Panc1 (cell line): ENCODE measurements at regions not wholly inside any gene's neighbourhood (a gene's known extent, or its start where the extent isn't known, plus 50 kb on each side); places are given as distances from the start of the nearest gene placed in this dataset.

Experiments used
- ATAC-seq: fragments of 200-7000 bp; cut with Tn5 transposase; 2 replicates; pipeline ENCODE4 v1.9.1; 2020; ENCODE audit warnings: mild to moderate bottlenecking, moderate library complexity
- BruUV-seq: library from RNA; stranded (reverse); fragments of 400-500 nt; replicated peaks from 2 replicates; lab custom pipeline; 2021; lab: Mats Ljungman, UMichigan
- CTCF ChIA-PET: fragments of 300-600 bp; sonication (Branson Sonifier 250); formaldehyde crosslinking; loops from one replicate; lab custom pipeline; 2022; ENCODE audit warnings: antibody characterized with exemption; lab: Charles Lee
- POLR2A ChIA-PET: fragments of 300-600 bp; sonication (Branson Sonifier 250); formaldehyde crosslinking; loops from one replicate; lab custom pipeline; 2022; ENCODE audit warnings: antibody characterized with exemption; lab: Charles Lee
- DNase-seq: peaks from one replicate; pipeline ENCODE4 v3.0.0-alpha.2; 2010; ENCODE audit warnings: low read depth, low spot score
- H3K27ac ChIP-seq: 2 replicates; pipeline ENCODE4 v1.5.1; 2011; ENCODE audit warnings: mild to moderate bottlenecking, low read length, inconsistent platforms
- H3K27me3 ChIP-seq: fragments of 200-500 bp; sonication (Bioruptor generic); 2 replicates; pipeline ENCODE4 v1.6.0; 2014; ENCODE audit warnings: low read length, inconsistent platforms; ENCODE audit not compliant: control insufficient read depth, insufficient read depth
- H3K36me3 ChIP-seq: fragments of 200-500 bp; sonication (Bioruptor generic); 2 replicates; pipeline ENCODE4 v1.5.1; 2014; ENCODE audit warnings: inconsistent platforms, mild to moderate bottlenecking, low read length, moderate library complexity; ENCODE audit not compliant: control insufficient read depth, insufficient read depth
- H3K4me1 ChIP-seq: 2 replicates; pipeline ENCODE4 v1.5.1; 2011; ENCODE audit warnings: inconsistent platforms, mild to moderate bottlenecking, low read length, moderate library complexity; ENCODE audit not compliant: control insufficient read depth, insufficient read depth
- H3K4me3 ChIP-seq, 2 experiments: 2 replicates each; pipeline ENCODE4 v1.5.1; 2011 to 2012; ENCODE audit warnings: low read depth in 2 of 2, low read length in 2 of 2, mild to moderate bottlenecking in 2 of 2, inconsistent platforms in 1 of 2, moderate library complexity in 1 of 2
- H3K9me3 ChIP-seq: fragments of 200-500 bp; sonication (Bioruptor generic); 2 replicates; pipeline ENCODE4 v1.5.1; 2014; ENCODE audit warnings: low read depth, mild to moderate bottlenecking, inconsistent platforms, low read length, moderate library complexity; ENCODE audit not compliant: control insufficient read depth, insufficient read depth
- POLR2AphosphoS5 ChIP-seq: IDR thresholded peaks from 2 replicates; pipeline ENCODE4 v1.6.1; 2012; ENCODE audit warnings: mild to moderate bottlenecking, low read depth, low read length, moderate library complexity
- SIN3A ChIP-seq: IDR thresholded peaks from 2 replicates; pipeline ENCODE4 v1.6.1; 2012; ENCODE audit warnings: low read depth, mild to moderate bottlenecking, low read length, moderate library complexity, borderline replicate concordance; ENCODE audit not compliant: insufficient read depth
- TCF7L2 ChIP-seq: IDR thresholded peaks from 2 replicates; pipeline ENCODE4 v1.6.1; 2011; ENCODE audit warnings: mild to moderate bottlenecking, low read depth, low read length, inconsistent platforms
- in situ Hi-C: cut with HindIII; loops from 2 replicates; pipeline ENCODE4 v1.10.0; 2016; ENCODE audit warnings: low sequenced_read_pairs, low pct_unique_long_range_greater_than_20kb
- intact Hi-C: fragments of 100-400 bp; cut with micrococcal nuclease; formaldehyde crosslinking; loops from one replicate; pipeline ENCODE4 v1.10.0; 2022; ENCODE audit not compliant: unreplicated experiment
- TF ChIP-seq, protein P1 (sequence below): fragments of 450-650 bp; IDR thresholded peaks from 2 replicates; pipeline ENCODE4 v1.5.1; 2017; ENCODE audit warnings: mild to moderate bottlenecking
- TF ChIP-seq, protein P2 (sequence below), 2 experiments: IDR thresholded peaks; 2 replicates each; pipeline ENCODE4 v1.6.1; 2011 to 2012; ENCODE audit warnings: low read depth in 2 of 2, control low read depth in 1 of 2, low read length in 1 of 2, mild to moderate bottlenecking in 1 of 2, moderate library complexity in 1 of 2; ENCODE audit not compliant: insufficient read depth in 1 of 2

DNA sequence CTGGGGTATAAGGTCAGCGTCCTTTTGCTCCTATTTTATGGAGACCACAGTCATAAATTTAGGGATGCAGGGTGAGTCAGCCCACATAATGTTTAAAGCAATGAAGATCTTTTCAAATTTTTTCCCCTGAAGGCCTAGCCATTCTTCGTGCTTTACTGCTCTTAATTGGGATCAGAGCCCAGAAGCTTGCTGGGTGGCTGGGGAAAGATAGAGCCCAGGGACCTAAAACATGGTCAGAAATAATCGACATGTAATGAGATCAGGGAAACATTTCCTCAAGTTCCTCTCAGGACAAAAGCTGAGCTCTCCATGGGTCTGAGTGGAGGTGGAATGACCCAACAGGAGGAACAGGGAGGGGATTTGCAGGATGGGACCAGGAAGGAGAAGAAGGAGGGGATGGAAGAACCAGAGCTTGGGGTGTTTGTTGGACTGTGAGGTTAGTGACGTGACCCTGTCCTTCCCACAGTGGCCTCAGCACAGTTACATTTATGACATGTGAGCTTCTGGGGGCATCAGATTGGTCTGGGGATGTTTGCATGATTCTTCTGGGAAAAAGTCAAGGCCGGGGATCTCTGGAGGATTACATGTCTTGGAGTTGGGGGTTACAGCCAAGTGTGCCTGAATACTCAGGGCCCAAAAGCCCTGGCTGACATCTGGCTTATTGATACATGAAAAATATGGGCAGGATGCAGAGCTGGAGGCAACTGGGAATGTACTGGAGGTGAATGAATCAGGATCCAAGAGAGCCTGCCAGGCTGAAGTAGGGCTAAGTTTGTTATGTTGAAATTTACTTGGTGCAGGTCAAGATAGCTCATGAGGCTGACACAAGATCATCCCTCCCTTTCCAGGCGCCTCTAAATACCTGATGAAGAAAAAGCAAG is 477.9 kb downstream of the RPS24 start:
- no peak for ATAC-seq
- intact Hi-C loops: no loop called here

DNA sequence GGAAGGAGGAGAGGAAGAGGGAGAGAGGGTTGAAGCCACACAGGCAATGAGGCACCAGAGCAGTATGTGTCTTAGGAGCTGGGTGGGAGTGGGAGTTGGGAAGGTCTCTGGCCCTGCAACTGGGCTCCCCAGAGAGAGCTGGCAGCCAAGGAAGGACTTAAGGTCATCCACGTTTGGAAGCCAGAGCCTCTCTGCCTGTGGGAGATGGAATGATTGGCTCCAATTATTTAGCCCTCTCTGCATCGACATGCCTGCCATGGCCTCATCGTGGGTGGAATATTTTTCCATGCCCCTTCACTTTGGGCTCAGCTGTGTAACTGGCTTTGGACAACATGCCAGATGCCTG is 478.5 kb downstream of the RPS24 start:
- H3K4me1 ChIP-seq: no peaks in the 10 kb centered on the region
- no TSS peak for BruUV-seq
- CTCF ChIA-PET: no interaction called here
- no peaks in the 10 kb centered on the region; the same call in 1 of the 2 replicates for H3K27me3 ChIP-seq
- intact Hi-C loops: no loop called here
- H3K36me3 ChIP-seq: no peaks in the 10 kb centered on the region
- DNase-seq: no peak
- no peak for ATAC-seq
- POLR2A ChIA-PET: no interaction called here
- no peak overlapping the region for H3K4me3 ChIP-seq
- H3K27ac ChIP-seq: no peak overlapping the region
- no peaks in the 10 kb centered on the region for H3K9me3 ChIP-seq
- no peak for TF ChIP-seq SIN3A
- no peak for TF ChIP-seq POLR2AphosphoS5
- TF ChIP-seq, protein P1, sequence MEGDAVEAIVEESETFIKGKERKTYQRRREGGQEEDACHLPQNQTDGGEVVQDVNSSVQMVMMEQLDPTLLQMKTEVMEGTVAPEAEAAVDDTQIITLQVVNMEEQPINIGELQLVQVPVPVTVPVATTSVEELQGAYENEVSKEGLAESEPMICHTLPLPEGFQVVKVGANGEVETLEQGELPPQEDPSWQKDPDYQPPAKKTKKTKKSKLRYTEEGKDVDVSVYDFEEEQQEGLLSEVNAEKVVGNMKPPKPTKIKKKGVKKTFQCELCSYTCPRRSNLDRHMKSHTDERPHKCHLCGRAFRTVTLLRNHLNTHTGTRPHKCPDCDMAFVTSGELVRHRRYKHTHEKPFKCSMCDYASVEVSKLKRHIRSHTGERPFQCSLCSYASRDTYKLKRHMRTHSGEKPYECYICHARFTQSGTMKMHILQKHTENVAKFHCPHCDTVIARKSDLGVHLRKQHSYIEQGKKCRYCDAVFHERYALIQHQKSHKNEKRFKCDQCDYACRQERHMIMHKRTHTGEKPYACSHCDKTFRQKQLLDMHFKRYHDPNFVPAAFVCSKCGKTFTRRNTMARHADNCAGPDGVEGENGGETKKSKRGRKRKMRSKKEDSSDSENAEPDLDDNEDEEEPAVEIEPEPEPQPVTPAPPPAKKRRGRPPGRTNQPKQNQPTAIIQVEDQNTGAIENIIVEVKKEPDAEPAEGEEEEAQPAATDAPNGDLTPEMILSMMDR: no peak
- TF ChIP-seq TCF7L2: no peak
- TF ChIP-seq, protein P2, sequence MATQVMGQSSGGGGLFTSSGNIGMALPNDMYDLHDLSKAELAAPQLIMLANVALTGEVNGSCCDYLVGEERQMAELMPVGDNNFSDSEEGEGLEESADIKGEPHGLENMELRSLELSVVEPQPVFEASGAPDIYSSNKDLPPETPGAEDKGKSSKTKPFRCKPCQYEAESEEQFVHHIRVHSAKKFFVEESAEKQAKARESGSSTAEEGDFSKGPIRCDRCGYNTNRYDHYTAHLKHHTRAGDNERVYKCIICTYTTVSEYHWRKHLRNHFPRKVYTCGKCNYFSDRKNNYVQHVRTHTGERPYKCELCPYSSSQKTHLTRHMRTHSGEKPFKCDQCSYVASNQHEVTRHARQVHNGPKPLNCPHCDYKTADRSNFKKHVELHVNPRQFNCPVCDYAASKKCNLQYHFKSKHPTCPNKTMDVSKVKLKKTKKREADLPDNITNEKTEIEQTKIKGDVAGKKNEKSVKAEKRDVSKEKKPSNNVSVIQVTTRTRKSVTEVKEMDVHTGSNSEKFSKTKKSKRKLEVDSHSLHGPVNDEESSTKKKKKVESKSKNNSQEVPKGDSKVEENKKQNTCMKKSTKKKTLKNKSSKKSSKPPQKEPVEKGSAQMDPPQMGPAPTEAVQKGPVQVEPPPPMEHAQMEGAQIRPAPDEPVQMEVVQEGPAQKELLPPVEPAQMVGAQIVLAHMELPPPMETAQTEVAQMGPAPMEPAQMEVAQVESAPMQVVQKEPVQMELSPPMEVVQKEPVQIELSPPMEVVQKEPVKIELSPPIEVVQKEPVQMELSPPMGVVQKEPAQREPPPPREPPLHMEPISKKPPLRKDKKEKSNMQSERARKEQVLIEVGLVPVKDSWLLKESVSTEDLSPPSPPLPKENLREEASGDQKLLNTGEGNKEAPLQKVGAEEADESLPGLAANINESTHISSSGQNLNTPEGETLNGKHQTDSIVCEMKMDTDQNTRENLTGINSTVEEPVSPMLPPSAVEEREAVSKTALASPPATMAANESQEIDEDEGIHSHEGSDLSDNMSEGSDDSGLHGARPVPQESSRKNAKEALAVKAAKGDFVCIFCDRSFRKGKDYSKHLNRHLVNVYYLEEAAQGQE (IDR thresholded peaks at IDR 0.05; ENCODE audit: insufficient read depth in 1 of 2, low read depth in 2 of 2, low read length in 1 of 2): no peak
- in situ Hi-C loops: no loop called here

More for the DNA sequence above, 477.9 kb downstream of the RPS24 start:
- Histone ChIP-seq H3K4me3 (no peak overlapping the region), H3K27ac (no peak overlapping the region), H3K36me3 (no peaks in the 10 kb centered on the region), H3K4me1 (no peaks in the 10 kb centered on the region), H3K9me3 (no peaks in the 10 kb centered on the region), H3K27me3 (no peaks in the 10 kb centered on the region; the same call in 1 of the 2 replicates)
- CTCF ChIA-PET: no interaction called here
- POLR2A ChIA-PET: no interaction called here
- DNase-seq: no peak
- TF ChIP-seq SIN3A: no peak
- no peak for TF ChIP-seq TCF7L2
- no peak for TF ChIP-seq POLR2AphosphoS5
- TF ChIP-seq, protein P1: no peak
- TF ChIP-seq, protein P2 (IDR thresholded peaks at IDR 0.05; ENCODE audit: insufficient read depth in 1 of 2, low read depth in 2 of 2, low read length in 1 of 2): no peak
- in situ Hi-C loops: no loop called here
- BruUV-seq: no TSS peak
